GM13976 (cell line): ENCODE measurements at regions not wholly inside any gene's neighbourhood (a gene's known extent, or its start where the extent isn't known, plus 50 kb on each side); places are given as distances from the start of the nearest gene placed in this dataset.

Source experiments
- DNase-seq: peaks from one replicate; pipeline ENCODE4 v3.0.0; 2012; ENCODE audit warnings: low spot score
- in situ Hi-C: fragments of 300-500 bp; cut with MboI; formaldehyde crosslinking; loops from one replicate; pipeline ENCODE4 v1.12.0; 2022; ENCODE audit warnings: low sequenced_read_pairs, mixed read lengths, inconsistent platforms; ENCODE audit not compliant: unreplicated experiment
- TF ChIP-seq, protein P1 (sequence below): IDR thresholded peaks from 2 replicates; pipeline ENCODE4 v1.5.1; 2012; ENCODE audit warnings: borderline replicate concordance, mild to moderate bottlenecking; ENCODE audit not compliant: insufficient read depth; ENCODE audit errors: extremely low read depth, missing control alignments, control extremely low read depth

DNA sequence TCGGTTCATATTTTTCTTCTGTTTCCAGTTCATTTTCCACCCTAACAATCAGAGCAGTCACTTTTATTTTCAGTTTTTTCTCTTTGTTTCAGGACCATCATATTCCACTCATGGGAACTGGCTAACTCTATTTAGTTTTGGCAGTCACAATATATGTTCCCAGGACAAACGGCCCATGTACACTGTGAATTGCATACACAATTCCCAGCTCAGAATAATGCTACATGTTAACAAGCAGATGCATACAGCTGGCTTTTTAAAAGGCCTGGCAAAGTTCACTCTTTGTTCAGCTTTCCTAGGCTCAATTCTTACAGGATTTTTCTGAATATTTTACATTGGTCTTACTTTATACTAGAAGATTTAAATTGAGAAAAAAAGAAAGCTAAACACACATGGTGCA, 224.9 kb downstream of the ANKRD50 start:
- TF ChIP-seq, protein P1, sequence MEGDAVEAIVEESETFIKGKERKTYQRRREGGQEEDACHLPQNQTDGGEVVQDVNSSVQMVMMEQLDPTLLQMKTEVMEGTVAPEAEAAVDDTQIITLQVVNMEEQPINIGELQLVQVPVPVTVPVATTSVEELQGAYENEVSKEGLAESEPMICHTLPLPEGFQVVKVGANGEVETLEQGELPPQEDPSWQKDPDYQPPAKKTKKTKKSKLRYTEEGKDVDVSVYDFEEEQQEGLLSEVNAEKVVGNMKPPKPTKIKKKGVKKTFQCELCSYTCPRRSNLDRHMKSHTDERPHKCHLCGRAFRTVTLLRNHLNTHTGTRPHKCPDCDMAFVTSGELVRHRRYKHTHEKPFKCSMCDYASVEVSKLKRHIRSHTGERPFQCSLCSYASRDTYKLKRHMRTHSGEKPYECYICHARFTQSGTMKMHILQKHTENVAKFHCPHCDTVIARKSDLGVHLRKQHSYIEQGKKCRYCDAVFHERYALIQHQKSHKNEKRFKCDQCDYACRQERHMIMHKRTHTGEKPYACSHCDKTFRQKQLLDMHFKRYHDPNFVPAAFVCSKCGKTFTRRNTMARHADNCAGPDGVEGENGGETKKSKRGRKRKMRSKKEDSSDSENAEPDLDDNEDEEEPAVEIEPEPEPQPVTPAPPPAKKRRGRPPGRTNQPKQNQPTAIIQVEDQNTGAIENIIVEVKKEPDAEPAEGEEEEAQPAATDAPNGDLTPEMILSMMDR: no peak
- in situ Hi-C loops: no loop called here

GRCh38 chr4:124491361-124492145, 221.0 kb downstream of the ANKRD50 start:
- TF ChIP-seq, protein P1: no peak
- in situ Hi-C loops: no loop called here
- no peak for DNase-seq

More for the DNA sequence above, 224.9 kb downstream of the ANKRD50 start:
- DNase-seq: no peak

GRCh38 chr4:124499261-124499660, 213.3 kb downstream of the ANKRD50 start:
- TF ChIP-seq, protein P1: no peak
- DNase-seq: no peak

GRCh38 chr4:124501576-124501975, 211.0 kb downstream of the ANKRD50 start:
- TF ChIP-seq, protein P1: no peak
- DNase-seq: no peak
- in situ Hi-C loops: no loop called here

More at GRCh38 chr4:124499261-124499660, 213.3 kb downstream of the ANKRD50 start:
- in situ Hi-C loops: no loop called here

DNA sequence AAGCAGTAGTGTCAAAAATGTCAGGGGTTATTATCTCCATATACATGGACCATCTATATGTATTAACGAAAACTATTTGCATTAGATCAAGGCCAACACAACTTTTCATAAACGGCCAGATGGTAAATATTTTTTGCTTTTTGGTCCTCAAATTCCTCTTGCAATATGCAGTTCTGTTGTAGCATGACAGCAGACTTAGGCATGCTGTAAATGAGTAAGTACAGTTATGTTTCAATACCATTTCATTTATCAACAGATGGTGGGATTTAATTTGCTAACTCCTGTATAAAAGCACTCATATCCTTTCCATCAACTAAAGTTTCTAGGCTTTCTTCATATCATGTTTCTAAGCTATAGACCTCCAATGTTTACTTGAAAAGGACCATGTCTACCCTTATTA, 208.1 kb downstream of the ANKRD50 start:
- no peak for DNase-seq
- in situ Hi-C loops: no loop called here
- TF ChIP-seq, protein P1: no peak

- TF ChIP-seq, protein P1: no peak
- in situ Hi-C loops: no loop called here
- no peak for DNase-seq
Measured at GRCh38 chr4:124505211-124505610, 207.3 kb downstream of the ANKRD50 start.
